Trophoblast cell (in vitro differentiated cells and primary cell): ENCODE measurements at regions not wholly inside any gene's neighbourhood (a gene's known extent, or its start where the extent isn't known, plus 50 kb on each side); places are given as distances from the start of the nearest gene placed in this dataset.

Experiments
- DNase-seq, 2 donors: peaks; one replicate each; pipeline ENCODE4 v3.0.0-alpha.2; 2016
- H2AFZ ChIP-seq: 2 replicates; pipeline ENCODE4 v1.6.1; 2013; ENCODE audit warnings: low read length, moderate library complexity, mild to moderate bottlenecking; ENCODE audit not compliant: insufficient read depth, poor library complexity
- H2AK5ac ChIP-seq: 2 replicates; pipeline ENCODE4 v1.6.1; 2013; ENCODE audit warnings: mild to moderate bottlenecking, low read length
- H2BK120ac ChIP-seq: 2 replicates; pipeline ENCODE4 v1.6.1; 2013; ENCODE audit warnings: low read length, mild to moderate bottlenecking, moderate library complexity; ENCODE audit not compliant: insufficient read depth, poor library complexity
- H2BK12ac ChIP-seq: 2 replicates; pipeline ENCODE4 v1.6.1; 2013; ENCODE audit warnings: mild to moderate bottlenecking, low read length, moderate library complexity
- H2BK5ac ChIP-seq: 2 replicates; pipeline ENCODE4 v1.6.1; 2013; ENCODE audit warnings: low read length, low read depth, moderate library complexity, mild to moderate bottlenecking; ENCODE audit not compliant: poor library complexity
- H3K14ac ChIP-seq: 2 replicates; pipeline ENCODE4 v1.6.1; 2013; ENCODE audit warnings: mild to moderate bottlenecking, low read length
- H3K18ac ChIP-seq: 2 replicates; pipeline ENCODE4 v1.6.1; 2013; ENCODE audit warnings: mild to moderate bottlenecking, low read length
- H3K23ac ChIP-seq: 2 replicates; pipeline ENCODE4 v1.6.1; 2013; ENCODE audit warnings: low read length
- H3K27ac ChIP-seq: 2 replicates; pipeline ENCODE4 v1.5.1; 2013; ENCODE audit warnings: low read depth, mild to moderate bottlenecking, inconsistent platforms, low read length, moderate library complexity
- H3K27me3 ChIP-seq: 2 replicates; pipeline ENCODE4 v1.6.1; 2013; ENCODE audit warnings: inconsistent platforms, mild to moderate bottlenecking, low read length, moderate library complexity; ENCODE audit not compliant: insufficient read depth
- H3K36me3 ChIP-seq, 2 experiments: 1 replicate in 1 of 2; 2 replicates in 1 of 2; pipeline ENCODE4 v1.6.1; 2013; ENCODE audit warnings: low read length in 2 of 2, mild to moderate bottlenecking in 2 of 2, moderate library complexity in 1 of 2; ENCODE audit not compliant: insufficient read depth in 2 of 2, control insufficient read depth in 1 of 2
- H3K4ac ChIP-seq: 2 replicates; pipeline ENCODE4 v1.6.1; 2013; ENCODE audit warnings: low read depth, mild to moderate bottlenecking, low read length, moderate library complexity
- H3K4me1 ChIP-seq, 2 experiments: 1 replicate in 1 of 2; 2 replicates in 1 of 2; pipeline ENCODE4 v1.6.1; 2013; ENCODE audit warnings: low read length in 2 of 2, mild to moderate bottlenecking in 2 of 2, moderate library complexity in 1 of 2; ENCODE audit not compliant: insufficient read depth in 2 of 2, control insufficient read depth in 1 of 2
- H3K4me2 ChIP-seq: 2 replicates; pipeline ENCODE4 v1.6.1; 2013; ENCODE audit warnings: inconsistent platforms, mild to moderate bottlenecking, low read length, moderate library complexity
- H3K4me3 ChIP-seq: 2 replicates; pipeline ENCODE4 v1.5.1; 2013; ENCODE audit warnings: mild to moderate bottlenecking, low read depth, low read length, inconsistent platforms
- H3K79me1 ChIP-seq: one replicate; pipeline ENCODE4 v1.6.1; 2013; ENCODE audit warnings: low read length
- H3K79me2 ChIP-seq: 2 replicates; pipeline ENCODE4 v1.6.1; 2013; ENCODE audit warnings: low read length, mild to moderate bottlenecking; ENCODE audit not compliant: control insufficient read depth, insufficient read depth, poor library complexity
- H3K9ac ChIP-seq: 2 replicates; pipeline ENCODE4 v1.6.1; 2013; ENCODE audit warnings: mild to moderate bottlenecking, low read length
- H3K9me3 ChIP-seq: 2 replicates; pipeline ENCODE4 v1.6.1; 2013; ENCODE audit warnings: low read depth, mild to moderate bottlenecking, control low read depth, inconsistent platforms, low read length; ENCODE audit not compliant: insufficient read depth
- H4K12ac ChIP-seq: 2 replicates; pipeline ENCODE4 v1.6.1; 2013; ENCODE audit warnings: low read depth, mild to moderate bottlenecking, low read length, moderate library complexity
- H4K8ac ChIP-seq: 2 replicates; pipeline ENCODE4 v1.6.1; 2013; ENCODE audit warnings: low read depth, mild to moderate bottlenecking, low read length, moderate library complexity
- H4K91ac ChIP-seq: one replicate; pipeline ENCODE4 v1.6.1; 2013; ENCODE audit warnings: low read depth, mild to moderate bottlenecking, low read length, moderate library complexity
- WGBS: extraction: QIAGEN DNeasy Blood & Tissue Kit; methylation state at CpG from one replicate; pipeline ENCODE4 v1.1.7; 2013; ENCODE audit warnings: missing lambda C conversion rate; ENCODE audit not compliant: insufficient read length, insufficient coverage; ENCODE audit errors: extremely low coverage; 5-methylcytosine and 5-hydroxymethylcytosine counted together

DNA sequence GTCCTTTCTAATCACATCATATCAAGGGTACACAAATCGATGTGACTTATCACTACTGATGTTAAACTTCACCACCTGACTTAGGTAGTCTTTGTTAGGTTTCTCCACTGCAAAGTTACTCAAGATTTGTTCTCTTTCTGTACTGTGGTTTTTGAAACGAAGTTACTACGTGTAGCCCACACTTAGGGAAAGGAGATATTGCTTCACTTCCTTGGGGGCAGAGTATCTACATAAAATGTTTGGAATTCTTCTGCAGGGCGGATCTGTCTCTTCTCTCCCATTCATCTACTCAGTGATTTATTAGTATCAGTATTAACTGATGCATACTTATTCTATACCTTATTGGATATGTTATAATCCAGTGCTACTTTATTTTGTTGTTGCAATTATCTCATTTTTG lies 403.6 kb upstream of the MON1B start:
- Histone ChIP-seq H3K27me3 (no peaks in the 10 kb centered on the region), H3K4me3 (no peak overlapping the region), H3K9ac (no peak overlapping the region), H3K36me3 (no peaks in the 10 kb centered on the region), H4K8ac (no peak overlapping the region), H2BK5ac (no peak overlapping the region), H4K91ac (no peak overlapping the region), H2BK120ac (no peak overlapping the region), H3K27ac (no peak overlapping the region), H2AFZ (no peak overlapping the region), H2AK5ac (no peak overlapping the region), H3K79me1 (no peaks in the 10 kb centered on the region), H3K9me3 (peaks cover 1% of the 10 kb centered on the region), H2BK12ac (no peak overlapping the region), H3K4ac (no peak overlapping the region), H3K14ac (no peak overlapping the region), H3K23ac (no peak overlapping the region), H3K18ac (no peak overlapping the region), H3K79me2 (no peaks in the 10 kb centered on the region), H3K4me2 (no peak overlapping the region), H3K4me1 (no peaks in the 10 kb centered on the region), H4K12ac (no peak overlapping the region)
- DNase-seq = peak in 1 of 2 donors; percentile 15
- no CpG with 5 or more reads among the region's 4 CpGs for WGBS

DNA sequence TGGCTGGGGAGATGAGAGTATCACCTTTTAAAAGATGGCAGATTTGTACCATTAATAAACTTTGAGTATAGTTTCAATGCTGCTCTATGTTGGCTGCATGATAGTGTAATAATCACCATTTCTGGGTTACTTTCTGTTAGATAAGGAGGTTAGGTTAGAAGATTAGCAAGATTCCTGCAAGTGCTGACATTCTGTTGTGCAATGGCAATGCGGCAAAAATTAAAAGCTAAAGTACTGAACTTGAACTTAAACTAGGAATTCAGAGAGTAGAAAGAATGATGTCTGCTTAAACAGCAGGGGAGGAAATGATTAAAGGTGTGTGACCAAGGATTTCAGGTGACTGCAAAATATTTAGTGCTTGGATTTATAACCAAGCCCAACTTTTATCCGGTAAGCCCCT lies 399.8 kb upstream of the MON1B start:
- Histone ChIP-seq H3K9me3 (peaks cover 1% of the 10 kb centered on the region), H3K4ac (no peak overlapping the region), H3K27me3 (no peaks in the 10 kb centered on the region), H3K79me1 (no peaks in the 10 kb centered on the region), H3K23ac (no peak overlapping the region), H2BK5ac (no peak overlapping the region), H3K18ac (no peak overlapping the region), H3K79me2 (no peaks in the 10 kb centered on the region), H2BK12ac (no peak overlapping the region), H4K8ac (no peak overlapping the region), H3K14ac (no peak overlapping the region), H3K4me3 (no peak overlapping the region), H2AK5ac (no peak overlapping the region), H3K36me3 (no peaks in the 10 kb centered on the region), H2AFZ (no peak overlapping the region), H4K91ac (no peak overlapping the region), H3K9ac (no peak overlapping the region), H2BK120ac (no peak overlapping the region), H3K27ac (no peak overlapping the region), H3K4me2 (no peak overlapping the region), H4K12ac (no peak overlapping the region), H3K4me1 (no peaks in the 10 kb centered on the region)
- WGBS = no CpG with 5 or more reads among the region's 2 CpGs
- peak; percentile 55 to 88 for DNase-seq

DNA sequence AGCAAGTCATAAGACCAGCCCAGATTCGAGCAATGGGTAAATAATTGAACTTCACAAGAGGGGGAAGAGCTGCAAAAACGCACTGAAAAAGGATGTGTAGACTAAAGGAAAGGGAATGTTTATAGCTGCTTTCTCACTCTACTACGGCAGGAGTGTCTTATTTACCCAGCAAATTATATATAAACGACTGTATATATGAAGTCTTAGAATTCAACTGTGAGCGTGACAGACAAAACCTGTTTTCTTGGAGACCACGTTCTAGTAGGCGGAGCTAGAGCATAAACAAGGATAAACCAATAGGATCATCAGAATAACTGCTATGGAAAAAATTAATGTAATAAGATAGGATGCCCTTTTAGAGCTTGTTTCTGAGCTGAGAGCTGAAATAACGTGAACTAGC lies 394.6 kb upstream of the MON1B start:
- Histone ChIP-seq H3K23ac (no peak overlapping the region), H3K14ac (no peak overlapping the region), H4K91ac (no peak overlapping the region), H3K9me3 (no peaks in the 10 kb centered on the region), H3K4ac (no peak overlapping the region), H3K79me1 (no peaks in the 10 kb centered on the region), H4K12ac (no peak overlapping the region), H4K8ac (no peak overlapping the region), H3K27me3 (no peaks in the 10 kb centered on the region), H3K4me1 (no peaks in the 10 kb centered on the region), H3K18ac (no peak overlapping the region), H3K9ac (no peak overlapping the region), H2AFZ (no peak overlapping the region), H2BK12ac (no peak overlapping the region), H2BK5ac (no peak overlapping the region), H3K36me3 (no peaks in the 10 kb centered on the region), H3K79me2 (no peaks in the 10 kb centered on the region), H3K4me2 (no peak overlapping the region), H3K27ac (no peak overlapping the region), H2BK120ac (no peak overlapping the region), H3K4me3 (no peak overlapping the region), H2AK5ac (no peak overlapping the region)
- WGBS = no CpG with 5 or more reads among the region's 8 CpGs
- DNase-seq = no peak

DNA sequence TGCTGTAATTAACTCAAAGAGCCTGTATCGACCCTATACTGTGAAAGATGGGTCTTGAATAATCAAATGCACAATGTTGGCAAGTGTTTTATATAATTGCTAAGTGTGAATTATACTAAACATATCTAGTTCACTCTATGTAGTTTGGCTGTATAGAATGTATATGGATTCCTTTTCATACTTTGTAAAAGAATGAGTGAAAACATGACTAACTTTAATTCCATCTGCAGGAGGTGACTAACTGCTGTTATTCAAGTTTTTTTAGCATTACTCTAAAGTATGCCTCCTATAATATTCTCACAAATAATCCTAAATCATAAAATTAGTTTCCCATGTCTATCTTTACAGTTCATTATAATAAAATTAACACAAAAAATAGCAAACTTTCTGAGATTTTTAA lies 394.0 kb upstream of the MON1B start:
- no peak overlapping the region for H3K14ac ChIP-seq
- no peak overlapping the region for H3K4me2 ChIP-seq
- H4K12ac ChIP-seq = no peak overlapping the region
- WGBS = no CpG with 5 or more reads among the region's 1 CpG
- no peaks in the 10 kb centered on the region for H3K79me2 ChIP-seq
- peak in 1 of 2 donors; percentile 31 for DNase-seq
- no peak overlapping the region for H4K91ac ChIP-seq
- H2AK5ac ChIP-seq = no peak overlapping the region
- H3K4ac ChIP-seq = no peak overlapping the region
- H3K4me3 ChIP-seq = no peak overlapping the region
- H2BK12ac ChIP-seq = no peak overlapping the region
- no peaks in the 10 kb centered on the region for H3K9me3 ChIP-seq
- no peaks in the 10 kb centered on the region for H3K27me3 ChIP-seq
- no peaks in the 10 kb centered on the region for H3K4me1 ChIP-seq
- no peak overlapping the region for H4K8ac ChIP-seq
- H2BK5ac ChIP-seq = no peak overlapping the region
- no peaks in the 10 kb centered on the region for H3K36me3 ChIP-seq
- no peak overlapping the region for H2BK120ac ChIP-seq
- no peak overlapping the region for H2AFZ ChIP-seq
- no peak overlapping the region for H3K9ac ChIP-seq
- H3K18ac ChIP-seq = no peak overlapping the region
- no peak overlapping the region for H3K23ac ChIP-seq
- no peak overlapping the region for H3K27ac ChIP-seq
- no peaks in the 10 kb centered on the region for H3K79me1 ChIP-seq
